Stimulated activated CD8-positive, alpha-beta memory T cell treated with anti-CD3 and anti-CD28 coated beads, Interleukin-4, amount 100 ng/mL, for 24 hours (primary cell): ENCODE measurements at regions not wholly inside any gene's neighbourhood (a gene's known extent, or its start where the extent isn't known, plus 50 kb on each side); places are given as distances from the start of the nearest gene placed in this dataset.

Source experiments
- DNase-seq: peaks from one replicate; pipeline ENCODE4 v3.0.0-alpha.2; 2020; ENCODE audit warnings: low read depth

- no peak for DNase-seq
These were observed 324.9 kb downstream of the ZNF608 start for GRCh38 chr5:124421584-124421983.

GRCh38 chr5:124420952-124421351 is 325.5 kb downstream of the ZNF608 start:
- no peak for DNase-seq

GRCh38 chr5:124419531-124419930 is 326.9 kb downstream of the ZNF608 start:
- DNase-seq, result no peak

- no peak for DNase-seq
These were observed 328.0 kb downstream of the ZNF608 start for GRCh38 chr5:124418390-124418789.

- no peak for DNase-seq
These were observed 329.2 kb downstream of the ZNF608 start for GRCh38 chr5:124417196-124417595.

GRCh38 chr5:124416627-124417026 is 329.8 kb downstream of the ZNF608 start:
- no peak for DNase-seq

GRCh38 chr5:124414973-124415372 is 331.5 kb downstream of the ZNF608 start:
- DNase-seq, result no peak

GRCh38 chr5:124410539-124411488 is 335.6 kb downstream of the ZNF608 start:
- no peak for DNase-seq

- DNase-seq, result no peak
These were observed 337.5 kb downstream of the ZNF608 start for GRCh38 chr5:124408738-124409453.

GRCh38 chr5:124404796-124405195 is 341.6 kb downstream of the ZNF608 start:
- no peak for DNase-seq

GRCh38 chr5:124403281-124403680 is 343.2 kb downstream of the ZNF608 start:
- DNase-seq, result no peak

- DNase-seq, result no peak
These were observed 344.3 kb downstream of the ZNF608 start for GRCh38 chr5:124402144-124402581.

GRCh38 chr5:124401476-124402143 is 344.8 kb downstream of the ZNF608 start:
- DNase-seq, result no peak

- DNase-seq, result no peak
These were observed 346.9 kb downstream of the ZNF608 start for GRCh38 chr5:124399426-124399961.

- no peak for DNase-seq
These were observed 348.0 kb downstream of the ZNF608 start for GRCh38 chr5:124398460-124398859.

- DNase-seq, result no peak
These were observed 349.1 kb downstream of the ZNF608 start for GRCh38 chr5:124397317-124397716.

- DNase-seq, result no peak
These were observed 350.5 kb downstream of the ZNF608 start for GRCh38 chr5:124395926-124396325.

GRCh38 chr5:124395287-124395686 is 351.2 kb downstream of the ZNF608 start:
- no peak for DNase-seq

- no peak for DNase-seq
These were observed 351.7 kb downstream of the ZNF608 start for GRCh38 chr5:124394700-124395245.

- no peak for DNase-seq
These were observed 352.7 kb downstream of the ZNF608 start for GRCh38 chr5:124393584-124394379.

- DNase-seq, result no peak
These were observed 362.7 kb downstream of the ZNF608 start for GRCh38 chr5:124383693-124384092.
